H1 (cell line): ENCODE measurements at regions not wholly inside any gene's neighbourhood (a gene's known extent, or its start where the extent isn't known, plus 50 kb on each side); places are given as distances from the start of the nearest gene placed in this dataset.

Source experiments
- CTCF ChIA-PET: fragments of 300-600 bp; sonication (Branson Sonifier 250); formaldehyde crosslinking; loops from one replicate; lab custom pipeline; 2021; ENCODE audit not compliant: partially characterized antibody; lab: Charles Lee
- POLR2A ChIA-PET: fragments of 300-600 bp; sonication (Branson Sonifier 250); formaldehyde crosslinking; loops from one replicate; lab custom pipeline; 2021; ENCODE audit warnings: inconsistent platforms; ENCODE audit not compliant: partially characterized antibody; lab: Charles Lee
- DNase-seq, 2 experiments: peaks; one replicate each; pipeline versions ENCODE4 v3.0.0 to v3.0.0-alpha.2; 2010 to 2022; ENCODE audit warnings: low spot score in 2 of 2, low read depth in 1 of 2, mixed read lengths in 1 of 2
- FAIRE-seq: peaks from 2 replicates; lab custom pipeline; 2011; peaks lifted over from hg19 to GRCh38; lab: Jason Lieb, UNC
- H2AFZ ChIP-seq: 2 replicates; pipeline ENCODE4 v1.8.1; 2012; ENCODE audit warnings: low read length, inconsistent platforms
- H2AK5ac ChIP-seq: 2 replicates; pipeline ENCODE4 v1.6.1; 2013; ENCODE audit warnings: low read depth, low read length
- H2BK120ac ChIP-seq: replicated peaks from 2 replicates; pipeline ENCODE3; 2013; ENCODE audit warnings: low read depth, low read length, inconsistent platforms
- H2BK12ac ChIP-seq: 2 replicates; pipeline ENCODE4 v1.6.1; 2013; ENCODE audit warnings: low read depth, low read length
- H2BK15ac ChIP-seq: 2 replicates; pipeline ENCODE4 v1.6.1; 2013; ENCODE audit warnings: low read length
- H2BK20ac ChIP-seq: 2 replicates; pipeline ENCODE4 v1.6.1; 2013; ENCODE audit warnings: low read length
- H2BK5ac ChIP-seq: 2 replicates; pipeline ENCODE4 v1.6.1; 2013; ENCODE audit warnings: low read depth, low read length
- H3K14ac ChIP-seq: 2 replicates; pipeline ENCODE4 v1.6.1; 2013; ENCODE audit warnings: inconsistent platforms; ENCODE audit not compliant: insufficient read length
- H3K18ac ChIP-seq: 2 replicates; pipeline ENCODE4 v1.6.1; 2013; ENCODE audit warnings: low read length; ENCODE audit errors: extremely low read depth
- H3K23ac ChIP-seq: 2 replicates; pipeline ENCODE4 v1.6.1; 2013; ENCODE audit warnings: inconsistent platforms; ENCODE audit not compliant: insufficient read length
- H3K23me2 ChIP-seq: 2 replicates; pipeline ENCODE4 v1.6.1; 2013; ENCODE audit warnings: low read depth, low read length
- H3K27ac ChIP-seq: 2 replicates; pipeline ENCODE4 v1.6.1; 2011; ENCODE audit warnings: low read depth, low read length, inconsistent platforms
- H3K27me3 ChIP-seq, 4 experiments: replicated peaks in 1 of 4; 1 replicate in 1 of 4; 2 replicates in 3 of 4; pipeline versions ENCODE4 v1.6.1 to v1.8.1; 2011 to 2013; ENCODE audit warnings: low read length in 3 of 4, mild to moderate bottlenecking in 3 of 4, inconsistent platforms in 2 of 4, mixed read lengths in 2 of 4, moderate library complexity in 1 of 4; ENCODE audit not compliant: control insufficient read depth in 3 of 4, insufficient read depth in 3 of 4; ENCODE audit errors: extremely low read depth in 1 of 4
- H3K36me3 ChIP-seq, 4 experiments: 2 replicates each; pipeline versions ENCODE4 v1.6.1 to v1.8.1; 2011 to 2013; ENCODE audit warnings: mild to moderate bottlenecking in 4 of 4, low read length in 3 of 4, moderate library complexity in 2 of 4, control low read depth in 1 of 4, inconsistent platforms in 1 of 4; ENCODE audit not compliant: insufficient read depth in 4 of 4, control insufficient read depth in 2 of 4
- H3K4ac ChIP-seq: replicated peaks from 2 replicates; pipeline ENCODE3; 2013; ENCODE audit warnings: low read length, low read depth, mixed read lengths, inconsistent platforms; ENCODE audit not compliant: insufficient read length
- H3K4me1 ChIP-seq, 4 experiments: replicated peaks in 1 of 4; 1 replicate in 1 of 4; 2 replicates in 3 of 4; pipeline versions ENCODE4 v1.6.1 to v1.8.1; 2011 to 2013; ENCODE audit warnings: low read length in 3 of 4, inconsistent platforms in 2 of 4, mixed read lengths in 1 of 4; ENCODE audit not compliant: insufficient read depth in 4 of 4, control insufficient read depth in 3 of 4
- H3K4me2 ChIP-seq, 2 experiments: 2 replicates each; pipeline versions ENCODE4 v1.6.1 to v1.8.1; 2011 to 2013; ENCODE audit warnings: low read depth in 2 of 2, low read length in 2 of 2, control low read depth in 1 of 2, inconsistent platforms in 1 of 2, mild to moderate bottlenecking in 1 of 2; ENCODE audit not compliant: insufficient read depth in 1 of 2
- H3K4me3 ChIP-seq, 4 experiments: fragments of 200-600, 300-600 bp in 1 of 4; sonication (generic), shearing (Covaris generic), sonication (Bioruptor Twin) in 1 of 4; 2 replicates each; pipeline versions ENCODE4 v1.5.1 to v1.8.1; 2011 to 2016; ENCODE audit warnings: low read length in 4 of 4, low read depth in 3 of 4, control low read depth in 2 of 4, inconsistent platforms in 2 of 4, mild to moderate bottlenecking in 2 of 4, mixed read lengths in 1 of 4, moderate library complexity in 1 of 4; ENCODE audit not compliant: insufficient read depth in 2 of 4; ENCODE audit errors: extremely low read depth in 1 of 4
- H3K56ac ChIP-seq: replicated peaks from 2 replicates; pipeline ENCODE3; 2013; ENCODE audit warnings: low read depth, mild to moderate bottlenecking, mixed read lengths, low read length, inconsistent platforms; ENCODE audit not compliant: insufficient read length
- H3K79me1 ChIP-seq: 2 replicates; pipeline ENCODE4 v1.6.1; 2013; ENCODE audit warnings: low read depth, low read length, control low read depth
- H3K79me2 ChIP-seq, 2 experiments: 2 replicates each; pipeline versions ENCODE4 v1.6.1 to v1.8.1; 2012 to 2013; ENCODE audit warnings: low read length in 2 of 2, mild to moderate bottlenecking in 2 of 2, inconsistent platforms in 1 of 2; ENCODE audit not compliant: insufficient read depth in 2 of 2, control insufficient read depth in 1 of 2
- H3K9ac ChIP-seq, 4 experiments: replicated peaks in 1 of 4; 1 replicate in 1 of 4; 2 replicates in 3 of 4; pipeline versions ENCODE4 v1.6.1 to v1.8.1; 2011 to 2013; ENCODE audit warnings: low read depth in 3 of 4, low read length in 3 of 4, control low read depth in 2 of 4, mild to moderate bottlenecking in 2 of 4, moderate library complexity in 2 of 4, inconsistent platforms in 1 of 4; ENCODE audit errors: extremely low read depth in 1 of 4
- H3K9me3 ChIP-seq, 2 experiments: 2 replicates each; pipeline versions ENCODE4 v1.6.1 to v1.8.1; 2012 to 2013; ENCODE audit warnings: mild to moderate bottlenecking in 2 of 2, moderate library complexity in 2 of 2, control low read depth in 1 of 2, inconsistent platforms in 1 of 2, low read depth in 1 of 2, low read length in 1 of 2, mixed read lengths in 1 of 2; ENCODE audit not compliant: insufficient read depth in 2 of 2
- H4K20me1 ChIP-seq, 2 experiments: replicated peaks in 1 of 2; 2 replicates each; pipeline versions ENCODE3 to v1.8.1; 2011 to 2013; ENCODE audit warnings: inconsistent platforms in 2 of 2, low read length in 2 of 2, mild to moderate bottlenecking in 1 of 2; ENCODE audit not compliant: insufficient read depth in 2 of 2, control insufficient read depth in 1 of 2
- H4K5ac ChIP-seq: 2 replicates; pipeline ENCODE4 v1.6.1; 2013; ENCODE audit warnings: low read length, low read depth, mixed read lengths, inconsistent platforms; ENCODE audit not compliant: insufficient read length
- H4K8ac ChIP-seq: 2 replicates; pipeline ENCODE4 v1.8.0; 2013; ENCODE audit warnings: mild to moderate bottlenecking, moderate library complexity, low read length, inconsistent platforms; ENCODE audit not compliant: insufficient read depth; ENCODE audit errors: extremely low read depth
- H4K91ac ChIP-seq: replicated peaks from 2 replicates; pipeline ENCODE3; 2013; ENCODE audit warnings: low read length, mixed read lengths, inconsistent platforms; ENCODE audit not compliant: insufficient read length
- RAD21 ChIP-seq, 2 experiments: IDR thresholded peaks in 1 of 2; conservative IDR thresholded peaks in 1 of 2; 2 replicates each; pipeline ENCODE4 v1.6.1; 2011; ENCODE audit warnings: low read depth in 2 of 2, low read length in 2 of 2, improper control_type of control experiment in 1 of 2, inconsistent platforms in 1 of 2, mild to moderate bottlenecking in 1 of 2, moderate library complexity in 1 of 2
- SP2 ChIP-seq: IDR thresholded peaks from 2 replicates; pipeline ENCODE4 v1.6.1; 2012; ENCODE audit warnings: mild to moderate bottlenecking, low read length, inconsistent platforms
- TEAD4 ChIP-seq: IDR thresholded peaks from 2 replicates; pipeline ENCODE4 v1.6.1; 2012; ENCODE audit warnings: low read depth, low read length, inconsistent platforms, mixed read lengths
- ZNF274 ChIP-seq: IDR thresholded peaks from 2 replicates; pipeline ENCODE4 v1.7.0; 2012; ENCODE audit warnings: low read length, borderline replicate concordance; ENCODE audit errors: extremely low read depth
- WGBS, 2 experiments: shearing (Covaris generic) in 1 of 2; methylation state at CpG; one replicate each; pipeline versions ENCODE4 v1.1.6 to v1.1.7; 2013 to 2015; ENCODE audit warnings: low lambda C conversion rate in 2 of 2, mixed read lengths in 2 of 2, inconsistent platforms in 1 of 2, low coverage in 1 of 2, missing lambda C conversion rate in 1 of 2; ENCODE audit not compliant: insufficient replicate concordance in 2 of 2, insufficient coverage in 1 of 2, insufficient read length in 1 of 2; ENCODE audit errors: extremely low coverage in 1 of 2, missing lambda C conversion rate in 1 of 2; 5-methylcytosine and 5-hydroxymethylcytosine counted together

DNA sequence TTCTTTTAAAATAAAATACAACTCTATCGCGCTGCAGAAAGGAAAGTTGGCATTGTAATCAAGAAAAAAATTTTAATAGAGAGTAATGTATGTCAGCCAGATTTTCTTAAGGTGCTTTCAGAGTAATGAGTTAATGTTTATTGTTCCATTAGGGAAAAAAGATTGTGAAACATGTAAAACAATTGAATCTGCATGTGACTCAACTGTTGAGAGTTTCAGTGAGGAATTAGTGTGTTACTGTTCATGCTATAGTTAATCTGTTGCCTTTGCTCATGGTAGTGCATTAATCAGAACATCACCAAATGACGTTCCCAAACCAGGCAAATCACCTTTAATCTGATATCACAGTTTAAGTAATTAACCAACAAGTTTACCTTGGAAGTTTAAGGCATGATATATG lies 600.5 kb downstream of the NR2F1-AS1 start:
- Histone ChIP-seq H2BK5ac (no peak overlapping the region), H2BK12ac (no peak overlapping the region), H3K18ac (no peak overlapping the region), H3K4me2 (no peak overlapping the region), H3K23me2 (no peaks in the 10 kb centered on the region), H3K14ac (no peak overlapping the region), H4K20me1 (no peaks in the 10 kb centered on the region), H3K4ac (no peak overlapping the region), H3K27ac (no peak overlapping the region), H4K5ac (no peak overlapping the region), H2BK20ac (no peak overlapping the region), H3K79me2 (no peaks in the 10 kb centered on the region), H3K4me3 (no peak overlapping the region), H3K4me1 (no peaks in the 10 kb centered on the region), H3K56ac (no peak overlapping the region), H2BK120ac (no peak overlapping the region), H3K27me3 (no peaks in the 10 kb centered on the region), H3K23ac (no peak overlapping the region), H4K91ac (no peak overlapping the region), H2AFZ (no peak overlapping the region), H2AK5ac (no peak overlapping the region), H3K79me1 (no peaks in the 10 kb centered on the region), H2BK15ac (no peak overlapping the region), H4K8ac (no peak overlapping the region), H3K36me3 (no peaks in the 10 kb centered on the region), H3K9ac (no peak overlapping the region), H3K9me3 (no peaks in the 10 kb centered on the region)
- DNase-seq, result no peak
- TF ChIP-seq ZNF274 (no peak), RAD21 (IDR thresholded peaks at IDR 0.05 in 1 of 2, conservative IDR thresholded peaks at IDR 0.05 in 1 of 2; ENCODE audit: low read depth in 2 of 2, low read length in 2 of 2) (no peak), TEAD4 (no peak), SP2 (no peak)
- WGBS, 2 experiments, result 93% methylated on average over 3 of the region's 3 CpGs; no CpG with 5 or more reads in 1 of the 2 experiments
- ChIA-PET POLR2A (no interaction called here), CTCF (no interaction called here)
- no peak for FAIRE-seq
